ENCODE measurements at regions not wholly inside any gene's neighbourhood (a gene's known extent, or its start where the extent isn't known, plus 50 kb on each side); places are given as distances from the start of the nearest gene placed in this dataset.

GRCh38 chr17:73889439-73889838 is 245.2 kb upstream of the SDK2 start (continued):
- TF ChIP-seq CHD2 (IDR thresholded peaks at IDR 0.05; ENCODE audit: low read length) (no peak), KDM5A (IDR thresholded peaks at IDR 0.05; ENCODE audit: low read length) (no peak), SIN3A (conservative IDR thresholded peaks at IDR 0.05 in 1 of 2, IDR thresholded peaks at IDR 0.05 in 1 of 2; ENCODE audit: low read depth in 1 of 2, low read length in 2 of 2) (no peak), HDAC6 (IDR thresholded peaks at IDR 0.05; ENCODE audit: low read depth, low read length) (no peak), PHF8 (conservative IDR thresholded peaks at IDR 0.05; ENCODE audit: low read depth, low read length) (no peak), RXRA (IDR thresholded peaks at IDR 0.05; ENCODE audit: insufficient read depth, low read depth, low read length) (no peak), CTCF (IDR thresholded peaks at IDR 0.05; ENCODE audit: control extremely low read depth in 1 of 3, insufficient read depth in 1 of 3, low read depth in 1 of 3, low read length in 3 of 3) (no peak), BRCA1 (IDR thresholded peaks at IDR 0.05; ENCODE audit: low read depth, low read length) (no peak), TAF7 (optimal IDR thresholded peaks at IDR 0.05; ENCODE audit: borderline replicate concordance, low read depth, low read length) (no peak), POLR2AphosphoS5 (IDR thresholded peaks at IDR 0.05; ENCODE audit: low read depth, low read length) (no peak)
